Myocyte (in vitro differentiated cells): ENCODE measurements at regions not wholly inside any gene's neighbourhood (a gene's known extent, or its start where the extent isn't known, plus 50 kb on each side); places are given as distances from the start of the nearest gene placed in this dataset.
"Not testable (repeated sequence)": the region's sequence is repeated elsewhere in the genome, so short reads cannot be mapped to it uniquely, and the experiment has no call there.

Source experiments
- DNase-seq: peaks from one replicate; pipeline ENCODE4 v3.0.0-alpha.2; 2012; ENCODE audit warnings: low read depth

DNA sequence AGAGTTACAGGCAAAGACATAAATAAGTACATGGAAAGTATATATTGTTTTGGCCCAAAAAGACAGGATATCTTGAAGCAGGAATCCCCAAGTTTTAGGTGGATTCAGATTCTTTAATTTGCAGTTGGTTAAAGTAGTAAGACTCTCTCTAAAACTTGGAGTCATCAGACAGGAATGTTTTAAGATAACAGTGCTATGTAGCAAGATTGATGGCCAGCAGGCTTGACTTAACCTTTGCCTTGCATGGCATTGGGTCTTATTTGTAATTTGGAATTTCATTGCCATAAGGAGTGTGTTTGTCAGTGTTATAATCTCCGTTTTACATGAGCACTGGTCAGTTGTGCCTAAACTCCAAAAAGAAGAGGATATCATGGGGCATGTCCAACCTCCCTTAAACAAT is 727.6 kb upstream of the CHRM3 start:
- DNase-seq = peak; percentile 7

DNA sequence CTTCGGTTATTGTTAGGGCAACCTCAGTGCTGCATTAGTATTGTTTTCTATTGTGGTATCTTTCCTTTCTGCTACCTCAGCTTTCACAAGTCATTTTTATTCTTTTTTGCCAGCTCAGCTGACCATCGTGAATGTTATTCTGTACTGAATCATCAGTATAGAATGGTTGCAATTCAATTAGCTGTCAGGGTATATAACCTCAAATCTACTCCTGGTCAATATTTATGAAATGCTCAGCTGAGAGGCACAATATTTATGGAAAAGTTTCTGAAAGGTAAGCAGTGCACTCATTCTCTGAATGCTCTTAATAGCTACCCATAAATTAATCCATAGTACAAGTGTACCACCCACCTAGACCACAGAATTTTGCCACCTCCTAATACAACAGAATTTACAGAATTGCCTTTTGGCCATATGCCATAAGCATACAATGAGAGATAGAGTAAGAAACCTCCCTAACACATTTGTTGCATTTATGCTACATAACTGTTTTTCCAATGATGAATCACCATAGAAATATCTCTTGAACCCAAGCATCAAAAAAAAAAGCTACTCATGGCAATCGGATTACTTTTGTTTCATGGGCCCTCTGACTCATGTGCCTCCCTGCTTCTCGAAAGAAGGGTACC is 732.6 kb upstream of the CHRM3 start:
- DNase-seq = no peak

DNA sequence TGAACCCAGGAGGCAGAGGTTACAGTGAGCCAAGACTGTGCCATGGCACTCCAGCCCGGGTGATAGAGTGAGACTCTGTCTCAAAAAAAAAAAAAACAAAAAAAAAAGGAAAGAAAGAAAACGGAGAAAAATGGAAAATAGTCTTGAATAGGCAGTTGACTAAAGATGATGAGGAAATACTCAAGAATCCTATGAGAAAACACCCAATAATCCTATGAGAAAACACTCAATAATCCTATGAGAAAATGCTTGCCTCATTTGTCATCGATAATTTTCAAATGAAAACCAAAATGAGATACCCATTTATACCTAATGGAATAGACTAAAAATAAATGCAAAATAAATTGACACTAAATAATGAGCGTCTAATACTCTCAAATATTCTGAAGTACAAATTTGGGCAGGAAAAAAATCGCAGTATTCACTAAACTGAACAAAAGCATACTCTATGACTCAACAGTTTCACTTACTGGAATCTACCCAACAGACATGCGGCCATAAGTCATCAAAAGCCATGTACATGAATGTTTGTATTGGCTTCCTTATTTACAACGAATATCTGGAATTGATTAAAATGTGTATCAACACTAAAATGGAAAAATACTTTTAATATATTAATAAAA is 733.9 kb upstream of the CHRM3 start:
- no peak for DNase-seq

DNA sequence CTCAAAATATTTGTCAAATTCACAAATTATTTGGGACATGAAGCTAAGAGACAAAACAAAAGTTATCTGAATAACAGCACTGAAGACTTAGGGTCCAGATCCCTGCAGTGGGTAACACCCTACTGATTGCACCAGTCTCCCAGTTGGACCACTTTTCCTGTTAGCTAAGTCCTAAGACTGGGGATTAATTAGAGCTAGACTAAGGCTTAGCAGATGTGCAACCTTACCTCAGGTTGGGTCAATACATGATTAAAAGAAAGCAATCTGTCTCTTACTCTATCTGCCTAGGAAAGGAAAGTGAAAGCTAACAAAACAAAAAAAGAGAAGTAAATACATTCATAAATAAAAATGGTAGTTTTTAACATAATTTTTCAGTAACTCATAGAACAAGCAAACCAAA is 737.2 kb upstream of the CHRM3 start:
- no peak for DNase-seq

DNA sequence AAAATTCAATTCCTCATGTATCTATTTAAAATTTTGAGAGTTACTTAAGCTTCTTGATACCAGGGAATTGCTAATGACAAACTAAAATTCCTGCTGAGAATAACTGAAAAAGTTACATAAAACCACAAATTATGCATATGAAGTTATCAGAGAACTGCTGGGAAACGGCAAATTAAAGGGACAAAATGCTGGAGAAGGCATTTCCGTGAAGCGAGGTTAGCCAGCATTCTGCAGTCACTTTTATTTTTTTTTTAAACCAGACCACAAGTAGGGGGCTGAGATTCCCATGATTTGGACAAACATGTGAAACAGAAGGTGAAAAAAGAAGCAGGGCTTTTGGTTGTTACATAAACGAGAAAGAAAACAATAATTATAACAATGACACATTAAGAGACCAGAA is 737.6 kb upstream of the CHRM3 start:
- no peak for DNase-seq

DNA sequence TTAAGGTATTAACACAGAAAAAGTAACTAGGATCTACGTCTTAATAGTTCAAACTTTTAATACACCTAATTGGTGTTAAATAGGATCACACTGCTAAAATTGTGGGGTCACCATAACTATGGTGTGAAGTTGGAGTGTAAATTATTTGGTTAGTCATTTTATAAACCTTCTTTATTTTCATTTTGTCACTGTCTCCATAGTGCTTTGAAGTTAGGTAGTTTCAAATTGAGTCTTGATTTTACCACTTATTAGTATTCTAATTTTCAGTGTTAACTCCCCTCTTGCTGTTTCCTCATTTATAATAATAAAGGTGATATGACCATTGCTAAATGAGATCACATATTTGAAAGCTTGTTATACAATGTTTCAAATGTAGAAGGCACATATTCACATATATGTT is 738.1 kb upstream of the CHRM3 start:
- DNase-seq = no peak

DNA sequence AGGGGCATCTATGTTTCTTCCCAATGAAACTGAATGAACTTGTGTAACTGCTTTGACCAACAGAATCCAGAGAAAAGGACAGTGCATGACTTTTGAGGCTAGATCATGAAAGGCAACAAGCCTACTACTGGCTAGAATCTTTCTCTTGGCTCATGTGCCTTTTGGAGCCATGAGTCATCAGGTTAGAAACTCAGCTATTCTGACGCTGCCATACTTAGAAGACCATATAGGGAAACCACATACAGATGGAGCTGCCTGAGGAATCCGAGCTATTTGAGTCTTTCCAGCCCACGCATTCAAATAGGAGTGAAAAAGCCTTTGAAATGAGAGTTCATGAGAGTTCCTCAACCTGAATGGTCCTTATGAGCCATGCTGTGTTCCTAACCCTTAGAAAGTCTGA is 738.5 kb upstream of the CHRM3 start:
- DNase-seq = peak; percentile 86

DNA sequence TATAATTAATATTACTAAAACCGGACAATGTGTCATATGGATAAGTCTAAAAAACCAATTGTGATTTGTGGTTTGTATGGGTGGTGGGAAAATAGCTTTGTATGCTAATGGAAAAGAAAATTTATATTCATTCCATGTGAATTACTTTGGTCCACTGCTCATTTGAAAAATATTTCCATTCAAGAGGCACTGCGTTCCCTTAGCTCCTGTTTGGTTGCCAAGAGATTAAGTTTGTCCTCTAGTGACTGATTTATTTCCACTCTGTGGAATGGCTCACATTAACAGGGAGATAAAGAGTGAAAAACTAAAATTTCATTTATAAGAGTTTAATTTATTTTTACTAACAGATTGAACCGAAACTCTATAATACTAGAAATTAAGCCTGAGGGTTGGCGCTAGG is 744.1 kb upstream of the CHRM3 start:
- peak; percentile 67 for DNase-seq

DNA sequence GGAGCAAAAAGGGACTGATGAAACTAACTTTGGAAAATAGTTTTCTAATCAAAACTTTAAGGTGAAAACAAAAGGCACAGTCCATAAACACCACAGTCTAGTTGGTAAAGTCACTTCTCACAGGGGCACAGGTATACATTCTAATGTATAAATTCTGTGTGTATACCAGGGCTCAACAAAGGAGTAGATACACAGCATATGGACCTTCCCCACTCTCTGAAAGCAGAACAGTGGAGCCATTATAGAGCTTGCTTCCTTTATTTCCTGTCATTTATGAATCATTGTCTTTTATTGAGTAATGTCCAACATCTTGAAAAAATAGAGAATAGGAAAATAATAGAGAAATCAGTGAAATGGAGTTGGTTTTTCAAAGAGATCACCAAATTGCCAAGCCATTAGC is 746.5 kb upstream of the CHRM3 start:
- no peak for DNase-seq

DNA sequence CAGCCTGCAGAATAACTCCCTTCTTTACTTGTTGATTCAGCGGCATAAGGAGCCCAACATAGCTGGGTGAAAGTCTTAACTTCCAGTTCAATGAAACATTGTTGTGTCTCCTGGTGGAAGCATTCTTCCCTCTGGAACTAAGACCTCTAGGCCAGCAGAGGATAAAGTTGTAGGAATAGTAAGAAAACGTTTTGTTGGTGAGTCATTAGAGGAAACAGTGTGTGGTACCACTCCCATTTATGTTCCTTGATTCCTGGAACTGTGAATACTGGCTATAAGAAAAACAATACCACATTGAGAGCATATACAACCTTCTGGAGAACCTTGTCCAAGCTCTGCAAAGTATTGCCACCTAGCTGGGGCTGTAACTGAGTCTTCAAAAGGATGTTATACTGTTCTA is 737.4 kb upstream of the ZP4 start:
- DNase-seq = no peak

DNA sequence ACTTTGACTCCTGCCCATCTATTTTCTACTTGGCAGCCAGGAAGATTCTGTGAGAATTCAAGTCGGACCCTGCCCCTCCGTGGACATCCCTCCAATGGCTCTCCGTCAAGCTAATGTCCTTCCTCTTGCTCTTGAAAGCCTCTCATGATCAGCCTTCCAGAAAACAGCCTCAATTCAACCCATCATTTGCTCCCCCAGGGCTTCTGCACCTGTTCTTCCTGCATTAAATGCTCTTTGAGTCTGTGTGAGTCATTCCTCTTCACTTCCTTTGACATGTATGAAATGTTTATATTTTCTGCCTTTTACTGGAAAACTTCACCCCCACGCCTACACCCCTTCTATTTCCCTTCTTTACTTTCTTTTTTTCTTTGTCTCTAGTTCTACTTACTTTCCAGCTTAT is 734.1 kb upstream of the ZP4 start:
- DNase-seq = no peak

DNA sequence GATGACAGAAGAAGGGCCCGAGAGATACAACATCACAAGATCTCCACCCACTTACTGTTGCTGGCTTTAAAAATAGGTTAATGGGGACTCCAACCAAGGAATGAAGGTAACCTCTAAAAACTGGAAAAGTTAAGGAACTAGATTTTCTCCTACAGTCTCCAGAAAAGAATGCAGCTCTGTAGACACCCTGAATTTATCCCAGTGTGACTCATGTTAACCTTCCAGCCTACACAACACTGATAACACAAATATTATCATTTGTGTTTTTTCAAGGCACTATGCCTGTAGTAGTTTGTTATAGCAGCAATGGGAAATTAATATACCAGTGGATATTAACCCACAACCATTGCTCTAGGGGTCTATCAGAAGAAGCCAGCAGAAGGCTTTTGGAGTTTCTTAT is 730.7 kb upstream of the ZP4 start:
- DNase-seq = no peak

DNA sequence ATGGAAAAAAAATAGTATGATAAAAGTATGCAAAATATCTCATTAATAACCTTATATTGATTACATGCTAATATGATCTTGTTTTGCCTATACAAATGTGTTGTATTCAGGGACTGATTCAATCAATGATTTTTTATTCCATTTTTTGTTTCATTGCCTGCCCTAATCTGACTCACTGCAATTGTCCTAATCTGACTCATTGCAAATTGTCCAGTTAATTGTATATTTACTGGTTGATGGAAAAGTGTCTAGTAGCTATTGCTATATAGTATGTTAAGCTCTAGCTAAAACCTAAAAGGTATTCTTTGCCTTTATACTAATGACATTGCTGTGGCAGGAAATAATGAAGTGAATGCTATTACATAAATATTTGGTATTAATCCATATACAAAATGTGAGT is 728.9 kb upstream of the ZP4 start:
- DNase-seq = no peak

DNA sequence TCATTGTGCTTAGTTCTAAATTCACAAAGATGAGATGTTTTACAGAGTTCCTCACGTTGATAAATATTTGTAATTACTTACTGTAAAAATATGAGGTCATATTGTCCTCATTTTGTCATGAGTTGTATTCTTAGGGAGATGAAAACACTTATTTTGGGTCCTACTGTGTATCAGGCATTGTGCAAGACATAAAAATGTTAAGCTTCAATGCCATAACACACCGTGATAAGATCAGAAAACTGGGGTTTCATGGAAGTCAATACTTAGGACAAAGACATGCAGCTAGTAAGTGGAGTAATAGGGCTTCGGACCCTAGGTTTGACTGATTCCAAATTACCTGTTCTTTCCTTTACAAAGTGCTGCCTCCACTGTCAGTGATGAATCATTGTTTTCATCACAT is 720.7 kb upstream of the ZP4 start:
- no peak for DNase-seq

DNA sequence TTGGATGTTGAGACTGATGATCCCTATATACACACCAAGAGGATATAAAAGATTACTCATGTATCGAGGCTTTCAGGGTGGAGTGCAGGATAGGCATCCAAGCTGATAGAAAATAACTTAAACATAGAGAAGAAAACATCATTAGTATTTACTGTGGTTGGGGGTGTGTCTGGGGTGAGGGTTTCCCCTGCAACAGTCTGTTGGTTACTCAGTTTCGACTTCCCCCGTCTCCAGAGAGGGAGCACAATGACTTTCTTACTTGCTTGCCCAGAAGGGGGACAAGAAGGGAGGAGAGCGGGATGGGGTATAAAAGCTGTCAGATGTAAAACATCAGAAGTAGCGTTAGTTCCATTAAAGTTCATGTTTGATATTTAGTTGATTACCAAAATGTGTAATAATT is 717.4 kb upstream of the ZP4 start:
- no peak for DNase-seq

DNA sequence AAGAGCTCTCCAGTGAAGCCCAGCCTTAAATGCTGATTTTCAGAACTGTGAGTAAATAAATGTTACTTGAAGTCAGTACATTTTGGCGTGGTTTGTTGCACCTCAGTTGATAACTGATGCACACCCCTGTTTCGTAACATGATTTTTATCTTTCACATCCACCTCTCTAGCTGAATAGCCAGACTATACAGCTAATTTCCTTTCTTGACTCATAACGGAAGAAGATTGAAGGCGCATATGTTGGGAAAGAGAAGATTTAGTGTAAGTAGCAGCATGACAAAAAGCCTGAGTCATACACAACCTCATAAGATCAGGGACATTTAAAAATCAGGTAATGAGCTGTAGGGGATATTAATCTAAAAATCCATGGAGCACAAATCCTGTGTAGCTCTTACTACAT is 716.2 kb upstream of the ZP4 start:
- no peak for DNase-seq

DNA sequence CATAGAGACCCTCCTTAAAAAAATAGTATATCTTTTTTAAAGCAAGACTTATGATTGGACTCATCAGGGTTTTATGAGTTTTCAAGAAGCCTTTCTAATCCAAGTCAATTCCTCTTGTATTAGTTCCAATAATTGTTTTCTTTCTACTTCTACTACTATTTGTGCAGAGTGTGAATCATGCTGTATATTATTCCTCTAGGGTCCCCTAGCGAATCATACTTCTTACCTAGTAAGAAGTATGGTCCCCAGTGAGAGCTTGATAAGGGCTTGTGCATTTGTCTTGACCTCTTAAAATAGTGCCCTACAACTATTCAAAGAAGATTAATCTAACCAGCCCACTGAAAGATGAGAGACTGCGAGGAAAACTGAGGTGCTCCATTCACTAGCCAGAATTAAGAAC is 715.7 kb upstream of the ZP4 start:
- DNase-seq = no peak

DNA sequence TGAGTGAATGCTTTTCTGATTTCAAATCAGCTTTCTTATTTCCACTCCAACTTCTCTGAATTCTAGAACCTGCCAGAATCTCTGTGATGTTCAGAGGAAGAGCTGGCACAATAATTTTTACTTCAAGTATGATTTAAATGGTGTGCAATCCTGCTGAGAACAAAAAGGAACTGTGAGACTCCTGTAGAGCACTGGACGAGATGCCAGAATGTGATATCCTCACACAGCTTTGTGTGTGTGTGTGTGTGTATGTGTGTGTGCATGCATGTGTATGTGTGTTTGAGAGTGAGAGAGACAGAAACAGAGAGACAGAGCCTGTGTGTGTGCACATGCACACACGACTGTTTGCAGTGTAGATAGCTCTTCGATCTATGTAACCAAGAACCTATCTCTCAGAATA is 713.6 kb upstream of the ZP4 start:
- DNase-seq = no peak

DNA sequence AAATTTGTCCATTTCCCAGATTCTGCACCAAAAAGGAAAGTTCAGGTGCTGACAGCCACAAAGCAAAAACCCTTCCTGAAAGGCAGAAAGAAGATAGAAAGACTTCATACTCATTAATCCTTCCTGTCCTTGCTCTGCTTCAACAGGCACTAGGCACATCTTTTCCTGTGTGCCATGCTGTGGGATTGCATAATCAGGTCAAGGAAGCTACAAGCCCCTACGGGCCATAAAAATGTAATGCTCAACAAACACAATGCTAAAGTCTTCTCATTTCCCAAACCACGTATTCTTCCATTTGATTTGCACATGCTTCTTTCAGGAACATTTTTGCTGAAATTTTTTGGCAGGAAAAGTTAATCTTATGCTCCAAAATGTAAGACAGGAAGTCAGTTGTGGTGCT is 710.9 kb upstream of the ZP4 start:
- not testable (repeated sequence) for DNase-seq

DNA sequence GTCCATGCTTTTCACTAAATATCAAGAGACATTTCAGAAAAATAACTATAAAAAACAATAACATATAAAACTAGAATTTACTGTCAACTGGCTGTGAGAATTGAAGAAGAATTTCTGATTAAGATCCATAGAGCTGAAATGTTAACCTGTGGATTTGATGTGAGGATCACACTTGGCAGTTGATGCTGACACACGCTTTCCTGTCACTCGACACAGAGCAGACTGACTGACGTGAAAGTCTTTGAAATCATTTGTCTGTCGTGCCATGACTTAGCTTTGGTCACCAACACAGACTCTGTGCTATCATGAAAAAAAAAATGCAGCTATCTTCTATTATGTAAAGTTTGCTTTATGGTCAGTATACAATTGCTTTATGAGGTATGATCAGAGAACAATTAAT is 706.0 kb upstream of the ZP4 start:
- no peak for DNase-seq

DNA sequence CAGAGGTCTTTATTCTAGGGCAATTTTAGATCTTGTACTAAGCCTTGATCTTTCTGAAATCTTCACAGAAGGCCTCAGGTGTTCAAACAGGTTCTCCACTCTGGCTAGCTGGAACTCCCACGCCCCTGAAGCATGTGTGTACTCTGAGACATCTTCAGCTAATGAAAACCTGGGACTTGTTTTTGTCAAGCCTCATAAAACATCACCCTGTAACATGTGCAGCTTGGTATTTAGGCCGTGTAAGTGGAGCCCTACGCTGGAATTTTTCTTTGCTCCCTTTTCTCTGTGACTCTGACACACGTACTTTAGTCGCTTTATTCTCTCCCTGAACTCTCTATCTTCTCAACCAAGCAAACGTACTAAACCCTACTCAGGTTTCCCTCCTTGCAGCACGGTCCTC is 701.9 kb upstream of the ZP4 start:
- no peak for DNase-seq

DNA sequence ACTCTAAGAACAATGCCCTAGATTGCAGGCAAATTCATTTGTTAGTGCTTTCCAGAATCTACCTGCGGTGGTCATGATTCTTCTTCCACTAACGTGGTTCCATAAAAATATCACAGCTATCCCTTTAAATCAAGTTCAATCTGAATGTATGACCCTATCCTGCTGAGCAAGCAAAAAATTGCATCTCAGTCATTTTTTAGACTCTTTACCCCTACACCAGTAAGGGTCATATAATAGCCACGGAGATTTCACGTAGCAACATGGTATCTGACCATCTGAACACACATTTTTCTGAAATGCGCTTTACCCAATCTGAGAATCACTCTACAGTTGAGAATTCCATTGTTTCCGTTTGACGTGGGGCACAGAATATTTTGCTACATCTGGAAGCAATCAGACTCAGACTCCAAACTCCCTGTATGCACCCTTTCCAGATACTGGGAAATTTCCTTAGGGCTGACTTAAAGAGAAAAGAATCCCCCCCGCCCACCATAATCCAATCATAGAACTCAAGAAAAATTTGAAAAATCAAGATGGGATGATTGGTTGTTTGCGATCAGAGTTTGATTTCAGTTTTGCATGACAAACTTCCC is 699.2 kb upstream of the ZP4 start:
- no peak for DNase-seq

DNA sequence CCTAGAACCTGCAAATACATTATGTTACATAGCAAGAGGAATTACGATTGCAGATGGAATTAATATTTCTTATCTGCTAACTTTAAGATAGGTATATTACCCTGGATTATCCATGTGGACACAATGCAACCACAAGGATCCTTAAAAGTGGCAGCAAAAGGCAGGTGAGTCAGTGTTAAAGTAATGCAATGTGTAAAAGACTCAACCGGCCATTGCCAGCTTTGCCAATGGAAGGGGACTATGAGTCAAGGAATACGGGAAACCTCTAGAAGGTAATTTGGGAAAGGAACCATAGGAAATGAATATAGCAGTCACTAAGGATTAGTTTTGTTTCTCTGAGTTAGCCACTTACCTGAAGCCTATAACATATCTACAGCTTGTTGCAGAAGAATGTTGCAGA is 692.1 kb upstream of the ZP4 start:
- no peak for DNase-seq
